ENCODE measurements at regions not wholly inside any gene's neighbourhood (a gene's known extent, or its start where the extent isn't known, plus 50 kb on each side); places are given as distances from the start of the nearest gene placed in this dataset.
"Not testable (repeated sequence)": the region's sequence is repeated elsewhere in the genome, so short reads cannot be mapped to it uniquely, and the experiment has no call there.

- no peak overlapping the region for H3K4me3 ChIP-seq (ENCODE audit: low read depth, low read length)
- DNase-seq (ENCODE audit: low read depth) = no peak
- no peak for TF ChIP-seq CTCF (IDR thresholded peaks at IDR 0.05; ENCODE audit: insufficient read depth, low read depth, low read length)
Observed at GRCh38 chr13:37510441-37510840, 88.1 kb downstream of the POSTN start.

- DNase-seq (ENCODE audit: low read depth) = no peak
- H3K4me3 ChIP-seq (ENCODE audit: low read depth, low read length) = no peak overlapping the region
- TF ChIP-seq CTCF (IDR thresholded peaks at IDR 0.05; ENCODE audit: insufficient read depth, low read depth, low read length) = no peak
Observed at GRCh38 chr13:37505531-37505930, 93.0 kb downstream of the POSTN start.

- DNase-seq (ENCODE audit: low read depth) = no peak
- H3K4me3 ChIP-seq (ENCODE audit: low read depth, low read length) = no peak overlapping the region
- no peak for TF ChIP-seq CTCF (IDR thresholded peaks at IDR 0.05; ENCODE audit: insufficient read depth, low read depth, low read length)
Observed at GRCh38 chr13:37504251-37504650, 94.3 kb downstream of the POSTN start.

- no peak for DNase-seq (ENCODE audit: low read depth)
- H3K4me3 ChIP-seq (ENCODE audit: low read depth, low read length) = no peak overlapping the region
- TF ChIP-seq CTCF (IDR thresholded peaks at IDR 0.05; ENCODE audit: insufficient read depth, low read depth, low read length) = no peak
Observed at GRCh38 chr13:37503287-37503686, 95.3 kb downstream of the POSTN start.

- H3K4me3 ChIP-seq (ENCODE audit: low read depth, low read length); DNase-seq (ENCODE audit: low read depth): not testable (repeated sequence)
Observed at GRCh38 chr13:37502303-37502993, 96.1 kb downstream of the POSTN start.

- H3K4me3 ChIP-seq (ENCODE audit: low read depth, low read length) = no peak overlapping the region
- DNase-seq (ENCODE audit: low read depth) = no peak
- TF ChIP-seq CTCF (IDR thresholded peaks at IDR 0.05; ENCODE audit: insufficient read depth, low read depth, low read length) = no peak
Observed at GRCh38 chr13:37501187-37501586, 97.4 kb downstream of the POSTN start.

- H3K4me3 ChIP-seq (ENCODE audit: low read depth, low read length) = no peak overlapping the region
- DNase-seq (ENCODE audit: low read depth) = no peak
- no peak for TF ChIP-seq CTCF (IDR thresholded peaks at IDR 0.05; ENCODE audit: insufficient read depth, low read depth, low read length)
Observed at GRCh38 chr13:37495046-37495445, 103.5 kb downstream of the POSTN start.
